ENCODE measurements at regions not wholly inside any gene's neighbourhood (a gene's known extent, or its start where the extent isn't known, plus 50 kb on each side); places are given as distances from the start of the nearest gene placed in this dataset.

GRCh38 chr17:83173914-83174361, 94.5 kb downstream of the METRNL start:
- TF ChIP-seq, protein P1, sequence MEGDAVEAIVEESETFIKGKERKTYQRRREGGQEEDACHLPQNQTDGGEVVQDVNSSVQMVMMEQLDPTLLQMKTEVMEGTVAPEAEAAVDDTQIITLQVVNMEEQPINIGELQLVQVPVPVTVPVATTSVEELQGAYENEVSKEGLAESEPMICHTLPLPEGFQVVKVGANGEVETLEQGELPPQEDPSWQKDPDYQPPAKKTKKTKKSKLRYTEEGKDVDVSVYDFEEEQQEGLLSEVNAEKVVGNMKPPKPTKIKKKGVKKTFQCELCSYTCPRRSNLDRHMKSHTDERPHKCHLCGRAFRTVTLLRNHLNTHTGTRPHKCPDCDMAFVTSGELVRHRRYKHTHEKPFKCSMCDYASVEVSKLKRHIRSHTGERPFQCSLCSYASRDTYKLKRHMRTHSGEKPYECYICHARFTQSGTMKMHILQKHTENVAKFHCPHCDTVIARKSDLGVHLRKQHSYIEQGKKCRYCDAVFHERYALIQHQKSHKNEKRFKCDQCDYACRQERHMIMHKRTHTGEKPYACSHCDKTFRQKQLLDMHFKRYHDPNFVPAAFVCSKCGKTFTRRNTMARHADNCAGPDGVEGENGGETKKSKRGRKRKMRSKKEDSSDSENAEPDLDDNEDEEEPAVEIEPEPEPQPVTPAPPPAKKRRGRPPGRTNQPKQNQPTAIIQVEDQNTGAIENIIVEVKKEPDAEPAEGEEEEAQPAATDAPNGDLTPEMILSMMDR (conservative IDR thresholded peaks at IDR 0.05; ENCODE audit: low read length): no peak
- TF ChIP-seq EZH2phosphoT487 (IDR thresholded peaks at IDR 0.05; ENCODE audit: borderline replicate concordance, low read depth, low read length): no peak
- Histone ChIP-seq H3K4me1 (ENCODE audit: insufficient read depth, low read length, poor library complexity, severe bottlenecking) (peaks cover 25% of the 10 kb centered on the region), H3K9me3 (ENCODE audit: low read length) (no peaks in the 10 kb centered on the region), H3K9me2 (ENCODE audit: insufficient read depth, low read length) (no peaks in the 10 kb centered on the region), H3K36me3 (ENCODE audit: insufficient read depth, low read length) (no peaks in the 10 kb centered on the region), H3K4me2 (ENCODE audit: low read length) (peak overlapping the region; percentile 64), H3K79me2 (ENCODE audit: insufficient read depth, low read depth, low read length) (no peaks in the 10 kb centered on the region), H2AFZ (ENCODE audit: low read length) (peak overlapping the region; percentile 30; the same call in 1 of the 2 replicates), H3K27ac (ENCODE audit: low read depth, low read length, poor library complexity, severe bottlenecking) (peak overlapping the region; percentile 41), H4K20me1 (ENCODE audit: insufficient read depth, low read length) (no peaks in the 10 kb centered on the region), H3K4me3 (ENCODE audit: low read depth, low read length, poor library complexity, severe bottlenecking) (no peak overlapping the region)
- ChIA-PET CTCF (ENCODE audit: unreplicated experiment) (interaction anchor here (0.8 to 1.3 kb wide), 2 partner anchors 19 to 56 kb away, joined by 3 to 4 read pairs; no protein-coding TSS in a partner anchor), POLR2A (no interaction called here)
- BruUV-seq (replicated peaks): no TSS peak
- intact Hi-C loops (cut with micrococcal nuclease; ENCODE audit: unreplicated experiment): loop anchor here (1.0 kb wide), 3 partner anchors 54 to 387 kb away; no protein-coding TSS in a partner anchor
- no peak for DNase-seq (ENCODE audit: low spot score)

DNA sequence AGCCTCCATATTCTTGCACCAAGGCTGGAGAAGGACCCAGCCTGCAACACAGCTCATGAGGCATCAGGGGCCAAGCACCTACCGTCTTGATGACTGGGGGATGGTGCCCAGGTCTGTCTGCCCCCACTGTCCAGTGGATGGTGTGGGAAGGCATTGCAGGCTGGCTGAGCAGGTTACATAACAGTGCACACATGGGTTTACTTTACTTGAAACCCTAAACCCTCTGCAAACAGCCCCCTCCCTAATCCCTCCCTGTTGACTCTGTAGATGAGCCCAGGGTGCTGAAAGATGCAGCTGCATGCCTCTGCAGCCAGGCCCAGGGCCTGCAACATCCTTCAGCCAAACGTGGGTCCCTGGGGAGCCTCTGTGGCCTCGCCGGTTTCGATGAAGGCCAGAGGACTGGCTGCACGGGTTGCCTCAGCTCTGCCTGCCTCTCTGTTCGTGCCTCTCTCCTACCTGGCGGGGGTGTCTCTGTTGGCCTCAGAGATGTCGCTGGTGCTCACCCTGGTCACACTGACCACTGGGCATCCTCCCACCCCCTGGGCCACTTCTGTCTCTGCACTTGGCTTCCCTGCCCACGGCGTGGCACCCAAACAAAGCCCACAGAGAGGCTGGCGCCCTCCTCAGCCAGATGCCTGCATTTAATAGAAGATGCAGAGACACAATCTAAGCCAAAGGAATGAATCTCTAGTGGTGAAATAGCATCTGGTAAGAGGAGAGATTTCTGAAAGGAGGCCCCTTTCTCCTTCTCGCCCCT, 95.1 kb downstream of the METRNL start:
- DNase-seq (ENCODE audit: low spot score): peak; percentile 90
- no peaks in the 10 kb centered on the region for H3K9me3 ChIP-seq (ENCODE audit: low read length)
- H3K36me3 ChIP-seq (ENCODE audit: insufficient read depth, low read length): no peaks in the 10 kb centered on the region
- H3K9me2 ChIP-seq (ENCODE audit: insufficient read depth, low read length): no peaks in the 10 kb centered on the region
- H3K27ac ChIP-seq (ENCODE audit: low read depth, low read length, poor library complexity, severe bottlenecking): peak overlapping the region; percentile 41
- CTCF ChIA-PET (ENCODE audit: unreplicated experiment): interaction anchor here (0.8 to 1.3 kb wide), 2 partner anchors 18 to 57 kb away, joined by 3 to 4 read pairs; no protein-coding TSS in a partner anchor
- no TSS peak for BruUV-seq (replicated peaks)
- H3K79me2 ChIP-seq (ENCODE audit: insufficient read depth, low read depth, low read length): no peaks in the 10 kb centered on the region
- peak overlapping the region; percentile 64 for H3K4me2 ChIP-seq (ENCODE audit: low read length)
- POLR2A ChIA-PET: no interaction called here
- H3K4me3 ChIP-seq (ENCODE audit: low read depth, low read length, poor library complexity, severe bottlenecking): peak overlapping the region; percentile 3
- no peaks in the 10 kb centered on the region for H4K20me1 ChIP-seq (ENCODE audit: insufficient read depth, low read length)
- TF ChIP-seq EZH2phosphoT487 (IDR thresholded peaks at IDR 0.05; ENCODE audit: borderline replicate concordance, low read depth, low read length): no peak
- TF ChIP-seq, protein P1 (conservative IDR thresholded peaks at IDR 0.05; ENCODE audit: low read length): peak; percentile 75
- intact Hi-C loops (cut with micrococcal nuclease; ENCODE audit: unreplicated experiment): loop anchor here (1.0 kb wide), 3 partner anchors 54 to 387 kb away; no protein-coding TSS in a partner anchor
- peak overlapping the region; percentile 30 for H2AFZ ChIP-seq (ENCODE audit: low read length)
- peaks cover 25% of the 10 kb centered on the region for H3K4me1 ChIP-seq (ENCODE audit: insufficient read depth, low read length, poor library complexity, severe bottlenecking)

Data from OCI-LY7 (cell line).